ENCODE measurements at regions not wholly inside any gene's neighbourhood (a gene's known extent, or its start where the extent isn't known, plus 50 kb on each side); places are given as distances from the start of the nearest gene placed in this dataset.

- DNase-seq = no peak
These were observed 420.6 kb downstream of the TDRD15 start for GRCh38 chr2:21544392-21544791.

GRCh38 chr2:21552981-21553380 is 429.2 kb downstream of the TDRD15 start:
- no peak for DNase-seq

DNA sequence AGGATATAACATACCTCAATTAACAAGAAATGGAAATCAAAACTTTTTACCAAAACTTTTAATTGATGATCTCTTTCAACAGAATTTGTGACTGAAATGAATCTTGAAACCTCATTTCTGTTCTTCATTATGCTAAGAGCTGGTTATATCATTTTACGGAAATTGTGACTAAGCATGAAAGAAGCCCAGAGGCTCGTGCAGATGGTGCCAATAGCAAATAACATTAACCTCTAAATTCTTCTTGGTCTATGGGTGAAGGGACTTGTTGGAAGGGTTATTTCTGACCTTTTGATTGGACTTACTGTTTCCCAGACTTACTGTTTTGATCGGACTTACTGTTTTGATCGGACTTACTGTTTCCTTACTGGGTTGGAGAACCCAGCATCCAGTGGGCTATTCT is 435.6 kb downstream of the TDRD15 start:
- no peak for DNase-seq

- DNase-seq = no peak
These were observed 438.2 kb downstream of the TDRD15 start for GRCh38 chr2:21561965-21562364.

GRCh38 chr2:21567395-21567794 is 443.6 kb downstream of the TDRD15 start:
- DNase-seq = no peak

GRCh38 chr2:21571686-21572085 is 447.9 kb downstream of the TDRD15 start:
- DNase-seq = no peak

DNA sequence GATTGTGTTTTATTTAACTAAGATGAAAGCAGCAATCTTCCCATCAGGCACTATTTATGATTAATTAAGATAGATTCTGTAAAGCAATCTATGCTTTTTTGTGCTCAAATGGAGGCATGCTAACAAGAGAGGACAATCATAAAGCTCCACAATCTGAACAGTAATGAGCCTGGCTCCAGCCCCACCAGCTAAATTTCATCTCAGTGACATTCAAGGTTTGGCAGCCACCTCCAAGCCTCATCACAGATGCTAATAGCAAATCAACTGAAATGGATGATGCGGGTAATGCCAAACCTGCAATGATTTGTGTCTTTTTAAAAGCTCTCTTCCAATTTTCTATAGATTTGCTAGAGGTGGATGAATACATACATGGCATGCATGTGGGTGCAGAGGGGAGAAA is 456.6 kb downstream of the TDRD15 start:
- DNase-seq = no peak

GRCh38 chr2:21585881-21586280 is 462.1 kb downstream of the TDRD15 start:
- no peak for DNase-seq

GRCh38 chr2:21590026-21590690 is 466.4 kb downstream of the TDRD15 start:
- no peak for DNase-seq

DNA sequence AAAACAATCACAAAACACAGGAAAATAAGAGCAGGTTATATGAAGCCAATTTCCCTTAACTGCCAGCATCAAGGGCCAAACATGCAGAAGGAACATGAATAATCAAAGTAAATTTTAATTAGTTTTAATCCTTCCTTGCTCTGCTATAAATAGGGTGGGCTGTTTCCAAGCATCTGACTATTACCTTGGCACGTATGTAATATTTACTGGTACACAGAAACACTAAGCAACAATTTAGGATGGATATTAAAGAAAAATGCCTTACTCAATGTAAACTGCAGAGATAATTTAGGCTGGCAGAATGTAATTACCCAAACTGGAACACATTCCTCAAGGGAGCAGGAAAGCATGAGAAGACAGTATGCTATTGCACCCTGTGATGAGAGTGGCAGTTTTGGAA is 468.2 kb downstream of the TDRD15 start:
- no peak for DNase-seq

DNA sequence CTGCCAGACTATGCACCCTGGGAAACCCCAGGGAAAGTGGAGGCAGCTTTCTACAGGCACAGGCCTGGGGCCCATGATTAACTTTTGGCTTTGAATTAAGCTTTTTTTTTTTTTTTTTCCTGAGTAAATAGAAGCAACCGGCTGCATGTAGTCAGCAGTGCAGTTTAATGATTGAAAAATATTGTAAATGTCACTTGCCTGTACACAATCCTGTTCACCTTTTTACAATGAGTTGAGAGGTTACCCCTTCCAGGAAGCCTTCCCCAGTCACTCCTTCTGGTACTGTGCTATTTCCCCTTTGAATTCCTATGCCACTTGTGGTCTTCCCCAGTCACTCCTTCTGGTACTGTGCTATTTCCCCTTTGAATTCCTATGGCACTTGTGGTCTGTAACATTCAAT is 475.6 kb downstream of the TDRD15 start:
- no peak for DNase-seq

DNA sequence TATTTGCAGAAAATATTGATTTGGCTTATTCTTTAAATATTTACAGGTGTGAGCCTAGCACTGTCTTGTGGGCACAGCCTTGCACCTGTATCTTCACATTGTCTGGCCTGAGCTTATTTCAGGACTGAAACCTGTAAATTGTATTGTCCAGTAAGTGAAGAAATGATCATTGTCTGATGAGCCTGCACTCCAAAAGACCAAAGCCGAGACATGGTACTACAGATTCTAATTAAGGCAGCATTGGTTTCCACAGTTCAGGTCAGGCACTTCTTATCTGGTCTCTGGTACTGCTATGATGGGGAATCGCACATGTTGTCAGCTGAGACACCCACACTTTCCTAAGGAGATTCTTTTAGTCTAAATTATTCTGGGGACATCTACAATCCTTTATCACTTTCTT is 479.0 kb downstream of the TDRD15 start:
- no peak for DNase-seq

DNA sequence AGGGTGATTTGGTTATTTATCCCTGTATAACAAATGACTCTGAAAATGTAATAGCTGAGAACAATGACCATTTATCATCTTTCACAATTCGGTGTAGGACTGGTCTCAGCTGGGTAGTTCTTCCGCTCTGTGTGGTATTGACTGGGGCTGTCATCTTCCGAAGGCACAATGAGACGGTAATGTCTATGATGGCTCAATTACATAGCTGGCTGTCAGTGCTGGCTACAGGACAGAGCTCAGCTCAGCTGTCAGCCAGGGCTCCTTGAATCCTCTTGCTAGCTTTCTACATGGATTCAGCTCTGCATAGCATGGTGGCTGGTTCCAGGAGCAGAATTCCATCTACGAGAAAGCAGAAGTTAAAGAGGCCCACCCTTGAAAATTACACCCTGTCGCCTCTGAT is 483.8 kb downstream of the TDRD15 start:
- no peak for DNase-seq

DNA sequence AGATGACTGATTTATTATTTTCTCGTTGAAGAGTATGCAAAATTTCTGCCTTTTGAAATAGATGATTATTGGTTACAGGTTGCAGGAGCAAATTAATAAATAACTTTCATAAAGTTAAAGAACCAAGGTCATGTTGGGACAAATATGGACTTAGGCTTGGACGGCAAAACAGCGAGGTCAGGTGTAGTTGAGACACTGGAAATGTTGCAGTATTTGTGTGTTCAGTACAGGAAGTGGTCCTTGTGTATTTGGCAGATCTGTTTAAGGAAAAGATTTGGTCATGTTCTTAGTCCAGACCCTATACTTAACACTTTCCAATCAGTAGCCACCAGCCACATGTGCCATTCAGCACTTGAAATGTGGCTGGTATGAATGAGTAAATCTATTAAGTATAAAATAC is 486.5 kb downstream of the TDRD15 start:
- no peak for DNase-seq

- no peak for DNase-seq
These were observed 494.2 kb downstream of the TDRD15 start for GRCh38 chr2:21617885-21618434.

DNA sequence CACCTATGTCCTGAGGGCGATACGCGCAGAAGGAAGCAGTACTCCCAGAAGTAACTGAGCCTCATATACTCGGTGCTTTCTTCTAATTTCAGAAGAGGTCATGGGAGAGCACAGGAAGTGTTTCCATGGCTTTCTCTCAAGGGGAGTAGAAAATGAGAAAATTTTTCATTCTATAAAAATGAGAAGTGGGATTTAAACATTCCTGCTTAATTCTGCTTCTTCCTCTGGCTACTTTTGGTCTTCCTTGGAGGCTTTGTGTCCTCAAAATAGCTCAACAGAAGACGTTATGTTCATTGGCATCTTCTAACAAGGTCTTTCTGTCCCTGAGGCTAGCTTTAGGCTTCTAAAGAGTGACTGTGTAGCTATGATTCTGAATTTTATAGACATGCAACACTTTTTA is 497.0 kb downstream of the TDRD15 start:
- no peak for DNase-seq

DNA sequence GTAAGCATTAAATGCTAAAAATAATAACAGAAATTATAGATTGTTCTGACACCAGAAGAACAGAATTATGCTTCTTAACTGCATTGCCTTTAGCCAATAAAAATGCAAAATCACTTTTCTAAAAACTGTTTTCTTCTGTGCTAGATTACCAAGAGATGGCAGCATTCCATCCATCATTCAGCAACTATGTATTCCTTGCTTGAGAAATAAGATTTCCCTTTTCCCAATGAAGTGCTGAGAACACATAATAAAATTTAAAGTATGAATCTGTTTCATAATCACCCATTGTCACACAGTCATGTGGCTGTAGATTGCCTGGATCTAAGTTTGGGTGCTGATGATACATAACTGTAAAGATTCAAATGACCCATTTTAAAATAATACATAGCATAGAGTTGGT is 504.2 kb downstream of the TDRD15 start:
- no peak for DNase-seq

- no peak for DNase-seq
These were observed 509.2 kb downstream of the TDRD15 start for GRCh38 chr2:21633015-21633414.

GRCh38 chr2:21633466-21633865 is 509.7 kb downstream of the TDRD15 start:
- DNase-seq = no peak

- DNase-seq = no peak
These were observed 510.1 kb downstream of the TDRD15 start for GRCh38 chr2:21633911-21634310.

DNA sequence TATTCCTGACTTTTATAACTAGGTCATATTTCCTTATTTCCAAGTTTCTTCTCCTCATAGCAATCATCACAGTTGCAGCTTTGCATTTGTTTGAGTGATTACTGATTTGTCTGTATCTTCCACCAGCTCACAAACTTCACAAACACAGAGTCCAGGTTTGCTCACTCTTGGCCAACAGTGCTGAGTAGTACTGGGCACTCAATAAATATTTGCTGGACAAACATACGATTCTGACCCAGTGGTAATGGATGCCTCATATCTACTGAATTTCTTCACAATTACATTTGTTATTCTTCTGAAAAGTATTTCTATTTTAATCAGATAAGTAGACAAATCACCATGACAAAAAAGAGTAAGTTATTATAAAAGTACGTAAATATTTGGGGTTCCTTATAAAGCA is 516.3 kb downstream of the TDRD15 start:
- DNase-seq = no peak

DNA sequence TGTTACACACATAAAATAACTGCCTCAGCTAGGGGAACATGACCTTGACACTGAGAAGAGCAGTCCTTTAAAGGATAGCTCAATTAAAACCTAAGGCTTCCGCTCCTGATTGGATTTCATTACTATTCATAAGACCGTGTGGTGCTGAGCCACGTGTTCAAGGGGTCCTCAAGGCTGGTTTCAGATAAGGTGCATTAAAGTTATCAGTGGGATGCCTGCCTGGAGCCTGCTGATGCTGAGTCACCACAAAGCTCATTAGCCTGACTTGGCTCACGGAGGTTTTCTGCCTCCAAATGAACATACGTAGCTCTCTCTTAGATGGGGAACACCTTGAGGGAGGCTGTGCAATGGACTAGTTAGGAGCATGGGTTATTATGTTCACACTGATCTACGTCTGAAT is 518.9 kb downstream of the TDRD15 start:
- no peak for DNase-seq

- no peak for DNase-seq
These were observed 519.4 kb downstream of the TDRD15 start for GRCh38 chr2:21643180-21643579.

DNA sequence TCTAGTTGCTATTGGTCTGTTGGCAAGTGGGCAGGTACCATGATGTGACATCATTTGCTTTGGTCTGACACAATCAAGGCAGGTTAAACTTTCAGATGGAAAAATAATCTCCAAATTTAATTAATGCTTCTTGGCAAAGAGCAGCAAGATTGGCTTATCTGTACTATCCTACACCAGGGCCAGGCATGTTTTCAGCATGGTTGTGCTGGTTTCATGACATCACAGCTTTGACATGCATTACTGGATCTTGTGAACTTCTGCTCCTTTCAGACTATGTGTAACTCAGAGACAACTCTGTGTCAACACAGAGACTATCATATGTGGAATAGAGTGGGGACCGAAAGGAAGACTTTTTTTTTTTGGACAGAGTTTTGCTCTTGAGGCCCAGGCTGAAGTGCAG is 520.5 kb downstream of the TDRD15 start:
- no peak for DNase-seq

DNA sequence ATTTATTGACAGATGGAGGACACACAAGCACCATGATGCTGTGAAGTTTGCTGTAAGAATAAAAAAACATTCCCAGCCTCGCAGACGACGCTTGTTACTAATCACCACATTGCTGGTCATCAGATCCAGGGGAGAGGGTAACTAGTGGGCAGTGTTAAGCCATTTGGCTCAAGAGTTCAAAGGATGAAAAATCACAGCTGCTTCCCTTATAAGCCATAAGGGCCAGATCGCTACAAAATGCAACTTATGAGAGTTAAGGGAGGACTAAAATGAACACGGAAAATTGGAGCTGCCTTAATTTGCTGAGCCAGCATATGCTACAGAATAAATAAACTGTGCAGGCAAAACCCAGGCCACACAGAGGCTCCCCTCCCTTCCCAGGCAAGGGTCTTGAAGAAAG is 522.6 kb downstream of the TDRD15 start:
- no peak for DNase-seq
